HPDE6-E6E7 (cell line): ENCODE measurements at regions not wholly inside any gene's neighbourhood (a gene's known extent, or its start where the extent isn't known, plus 50 kb on each side); places are given as distances from the start of the nearest gene placed in this dataset.

ENCODE experiments used
- DNase-seq: peaks from one replicate; pipeline ENCODE4 v3.0.0; 2011; ENCODE audit warnings: missing footprints; ENCODE audit errors: extremely low spot score

GRCh38 chr14:97266653-97267052 is 469.5 kb downstream of the VRK1 start:
- DNase-seq: no peak

DNA sequence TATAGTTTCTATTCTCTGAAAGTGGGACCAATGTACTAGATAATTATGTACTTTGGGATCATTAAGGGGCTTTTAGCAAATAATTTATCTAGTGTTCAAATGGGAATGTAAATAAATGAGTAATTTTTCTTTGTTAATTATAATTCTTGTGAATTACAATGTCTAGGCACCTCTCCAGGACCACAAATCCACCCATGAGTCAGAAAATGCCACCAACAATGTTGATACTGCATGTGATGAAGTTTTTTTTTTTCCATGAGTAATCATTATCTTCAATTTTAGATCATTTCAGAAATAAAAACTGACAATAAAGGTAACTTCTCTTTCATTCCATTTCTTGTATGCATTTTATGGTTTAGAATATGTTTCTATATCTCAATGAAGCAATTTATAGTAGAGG is 470.3 kb downstream of the VRK1 start:
- no peak for DNase-seq

DNA sequence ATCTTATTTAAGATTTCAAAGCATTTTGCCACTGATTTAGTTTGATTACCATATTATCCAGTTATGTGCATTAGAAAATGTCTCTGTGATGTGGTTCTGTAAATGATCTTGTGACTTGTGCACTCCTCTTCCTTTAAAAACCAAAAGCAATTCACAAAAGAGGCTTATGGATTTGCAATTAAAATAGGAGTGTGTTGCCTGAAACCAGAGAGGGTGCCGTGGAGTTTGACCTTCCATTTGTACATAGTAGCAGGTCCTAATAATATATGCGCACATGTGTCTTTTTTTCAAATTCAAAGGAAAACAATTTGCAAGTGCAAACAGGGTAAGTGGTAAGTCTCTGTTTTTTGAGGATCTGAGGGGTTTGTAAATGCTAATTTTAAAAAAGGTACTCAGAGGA is 470.9 kb downstream of the VRK1 start:
- DNase-seq: no peak

DNA sequence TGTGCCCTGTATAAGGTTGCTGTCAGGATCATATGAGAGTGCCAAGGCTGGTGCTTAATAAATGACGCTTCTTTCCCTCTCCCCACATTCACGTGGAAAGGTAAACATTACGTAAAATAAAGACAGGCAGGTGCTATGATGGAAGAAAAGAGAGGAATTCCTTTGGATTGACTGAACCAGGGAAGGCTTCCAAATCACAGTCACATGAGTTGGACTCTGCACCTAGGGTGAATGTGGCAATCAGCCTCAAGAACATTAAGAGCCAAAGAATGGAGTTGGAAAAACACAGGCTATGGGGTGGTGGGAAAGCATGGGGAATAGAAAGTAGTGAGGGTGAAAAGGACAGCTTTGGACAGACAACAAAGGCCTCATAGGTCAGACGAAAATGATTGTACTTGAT is 473.1 kb downstream of the VRK1 start:
- DNase-seq: no peak

DNA sequence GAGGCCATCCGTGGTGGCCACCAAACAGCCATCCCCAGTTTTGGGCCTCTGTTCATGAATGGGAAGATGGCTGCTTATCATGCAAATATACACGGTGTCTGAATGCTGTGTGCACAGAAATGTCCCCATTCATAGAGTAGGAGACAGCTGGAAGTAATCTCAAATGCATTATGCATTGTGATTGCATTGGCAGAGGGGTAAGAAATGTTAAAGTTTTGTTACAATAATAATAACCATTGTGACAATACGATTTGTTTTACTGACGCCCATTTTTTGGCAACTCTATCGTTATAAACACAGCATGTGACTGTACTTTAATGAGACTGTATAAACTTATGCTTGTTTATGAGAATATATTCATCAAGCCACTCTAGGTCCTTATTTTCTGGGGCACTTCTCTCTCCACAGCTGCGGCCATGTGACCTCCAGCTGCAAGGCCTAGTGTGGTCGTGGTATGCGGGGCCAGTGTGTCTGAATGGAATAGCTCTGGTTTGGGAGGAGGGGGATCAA is 474.3 kb downstream of the VRK1 start:
- DNase-seq: no peak

DNA sequence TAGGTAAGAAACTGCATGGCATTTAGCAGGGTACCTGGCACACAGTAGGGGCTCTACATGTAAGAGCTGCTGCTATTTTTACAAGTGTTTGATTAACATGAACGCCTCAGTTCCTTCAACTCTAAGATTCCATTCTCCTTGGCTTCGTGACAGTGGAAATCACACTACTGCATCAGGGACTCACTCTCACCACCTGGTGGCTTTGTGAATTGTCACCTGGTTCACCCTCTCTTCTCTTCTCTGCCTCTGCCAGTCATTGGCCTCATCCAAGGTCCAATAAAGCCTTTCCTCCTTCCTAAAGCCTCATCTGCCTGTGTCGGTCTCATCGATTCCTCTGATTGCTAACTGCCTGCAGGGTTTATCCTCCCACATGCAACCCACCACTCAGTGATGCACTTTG is 476.4 kb downstream of the VRK1 start:
- DNase-seq: no peak

DNA sequence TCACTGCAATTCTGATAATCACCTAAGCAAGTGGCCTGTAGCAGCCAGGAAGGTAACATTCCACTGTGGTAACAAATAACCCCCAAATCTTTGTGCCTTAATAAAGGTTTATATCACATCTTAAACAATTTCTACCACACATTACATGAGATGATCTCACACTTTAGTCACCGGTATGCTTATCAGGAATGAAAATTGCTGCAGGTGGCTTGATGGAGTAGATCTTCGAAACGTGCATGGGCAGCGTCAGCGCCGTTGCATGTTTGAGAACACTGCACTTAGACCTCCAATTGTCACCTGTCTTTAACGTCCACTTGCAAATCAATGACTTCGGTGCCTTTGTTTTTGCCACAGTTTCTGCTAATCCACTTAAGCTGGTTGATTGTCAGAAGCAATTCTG is 477.4 kb downstream of the VRK1 start:
- no peak for DNase-seq

DNA sequence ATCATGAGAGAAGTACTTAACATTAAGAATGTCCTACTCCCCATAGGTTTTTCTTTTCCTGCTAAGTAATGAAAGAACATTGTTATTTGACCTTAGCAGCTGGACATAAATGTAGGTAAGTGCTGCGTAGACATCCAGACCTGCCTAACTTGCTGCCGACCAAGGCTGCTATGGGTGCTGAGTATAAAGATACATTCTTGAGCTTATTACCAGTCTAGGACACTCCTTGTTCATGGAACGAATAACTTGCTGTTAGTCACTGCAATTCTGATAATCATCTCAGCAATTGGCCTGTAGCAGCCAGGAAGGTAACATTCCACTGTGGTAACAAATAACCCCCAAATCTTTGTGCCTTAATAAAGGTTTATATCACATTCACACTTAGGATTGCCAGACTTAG is 478.1 kb downstream of the VRK1 start:
- no peak for DNase-seq

DNA sequence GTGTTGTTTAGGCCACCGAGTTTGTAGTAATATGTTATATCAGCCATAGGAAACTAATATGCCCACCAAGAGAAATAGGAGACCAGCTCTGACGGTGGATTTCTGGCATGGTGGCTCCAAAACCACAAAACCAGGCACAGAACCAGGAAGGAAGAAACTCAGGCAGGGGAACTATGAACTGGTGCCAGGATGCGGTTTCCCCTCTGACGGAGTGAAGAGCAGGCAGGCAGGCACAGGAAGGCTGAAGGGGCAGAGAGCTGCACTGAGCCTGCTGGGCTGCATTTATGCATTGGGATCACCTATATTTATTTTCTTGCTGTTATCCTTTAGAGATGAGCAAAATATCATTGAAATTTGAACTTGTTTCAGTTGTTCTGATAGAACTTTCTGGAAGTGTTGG is 479.4 kb downstream of the VRK1 start:
- no peak for DNase-seq

- DNase-seq: no peak
Measured at GRCh38 chr14:97277711-97278110, 480.5 kb downstream of the VRK1 start.

DNA sequence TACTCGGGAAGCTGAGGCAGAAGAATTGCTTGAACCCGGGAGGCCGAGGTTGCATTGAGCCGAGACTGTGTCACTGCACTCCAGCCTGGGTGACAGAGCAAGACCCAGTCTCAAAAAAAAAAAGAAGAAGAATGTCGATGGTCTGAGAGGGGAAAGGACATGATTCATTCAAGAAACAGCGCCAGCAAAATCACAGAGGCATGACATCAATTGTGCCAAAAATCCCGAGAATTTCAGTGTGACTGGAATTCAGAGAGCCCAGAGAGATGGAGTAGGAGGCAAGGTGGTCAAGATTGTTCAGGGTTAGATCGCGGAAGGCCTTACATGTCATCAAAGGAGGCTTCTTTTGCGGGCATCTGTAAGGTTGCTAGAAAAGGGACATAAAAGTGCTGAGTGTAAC is 483.3 kb downstream of the VRK1 start:
- no peak for DNase-seq

DNA sequence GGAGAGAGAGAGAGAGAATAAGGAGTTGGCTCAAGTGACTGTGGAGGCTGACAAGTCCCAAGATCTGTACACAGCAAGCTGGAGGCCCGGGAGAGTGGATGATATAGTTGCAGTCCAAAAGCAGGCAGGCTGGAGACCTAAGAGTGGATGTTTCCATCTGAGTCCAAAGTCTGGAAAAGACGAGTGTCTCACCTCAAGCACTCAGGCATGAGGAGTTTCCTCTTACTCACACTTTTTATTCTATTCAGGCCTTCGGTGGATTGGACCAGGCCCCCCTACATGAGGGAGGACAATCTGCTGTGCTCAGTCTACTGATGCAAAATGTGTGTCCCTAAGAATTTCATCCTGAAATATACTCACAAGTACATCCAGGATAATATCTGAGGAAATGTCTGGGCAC is 484.6 kb downstream of the VRK1 start:
- no peak for DNase-seq

DNA sequence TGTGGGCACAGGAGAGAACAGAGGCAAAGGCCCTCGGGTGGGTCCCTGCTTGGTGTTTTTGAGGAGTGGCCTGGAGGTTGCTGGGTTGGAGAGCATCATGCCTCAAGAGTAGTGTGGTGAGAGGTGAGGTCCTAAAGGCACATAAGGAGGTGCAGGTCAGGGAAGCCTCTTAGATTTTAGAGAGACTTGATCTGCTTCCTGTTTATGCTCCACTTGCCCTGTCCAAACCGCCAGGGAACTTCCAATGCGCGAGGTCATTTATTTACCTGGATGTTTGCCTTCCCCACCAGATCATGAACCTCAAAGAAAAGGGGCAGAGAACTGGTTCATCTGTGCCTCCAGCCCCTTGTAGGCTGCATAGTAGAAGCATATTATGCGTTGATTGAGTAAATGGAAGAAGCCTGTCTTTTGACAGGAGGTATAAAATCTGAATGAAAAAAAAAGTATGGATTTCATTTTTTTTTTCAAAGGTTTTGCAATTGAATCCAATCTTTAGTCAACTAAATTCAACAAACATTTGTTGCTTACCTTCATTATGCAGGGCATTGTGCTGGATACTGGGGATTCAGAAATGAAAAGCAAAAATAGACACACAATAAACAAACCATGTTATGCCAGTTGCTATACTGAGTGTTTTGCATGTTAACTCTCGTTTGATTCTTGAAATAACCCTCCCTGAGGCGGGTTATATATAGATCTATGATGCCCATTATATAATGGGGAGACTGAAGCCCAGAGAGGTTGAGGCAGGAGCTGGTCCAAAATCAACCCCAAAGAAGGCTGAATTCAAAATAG is 485.2 kb downstream of the VRK1 start:
- DNase-seq: no peak

GRCh38 chr14:97283005-97283403 is 485.8 kb downstream of the VRK1 start:
- no peak for DNase-seq

GRCh38 chr14:97283426-97283825 is 486.2 kb downstream of the VRK1 start:
- DNase-seq: no peak

GRCh38 chr14:97283841-97284240 is 486.7 kb downstream of the VRK1 start:
- no peak for DNase-seq

DNA sequence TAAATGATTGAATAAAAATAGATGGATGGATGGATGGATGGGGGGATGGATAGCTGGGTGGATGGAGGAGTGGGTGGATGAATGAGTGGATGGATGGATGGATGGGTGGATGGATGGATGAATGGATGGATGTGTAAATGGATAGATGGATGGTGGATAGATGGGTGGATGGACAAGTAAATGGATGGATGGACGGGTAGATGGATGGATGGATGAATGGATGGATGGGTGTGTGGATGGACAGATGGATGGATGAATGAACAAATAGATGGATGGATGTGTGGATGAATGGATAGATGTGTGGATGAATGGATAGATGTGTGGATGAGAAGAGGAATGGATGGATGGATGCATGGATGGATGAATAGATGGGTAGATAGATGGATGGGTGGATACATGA is 490.8 kb downstream of the VRK1 start:
- DNase-seq: no peak

- DNase-seq: no peak
Measured at GRCh38 chr14:97290065-97290464, 492.9 kb downstream of the VRK1 start.

- DNase-seq: no peak
Measured at GRCh38 chr14:97290977-97291376, 493.8 kb downstream of the VRK1 start.

DNA sequence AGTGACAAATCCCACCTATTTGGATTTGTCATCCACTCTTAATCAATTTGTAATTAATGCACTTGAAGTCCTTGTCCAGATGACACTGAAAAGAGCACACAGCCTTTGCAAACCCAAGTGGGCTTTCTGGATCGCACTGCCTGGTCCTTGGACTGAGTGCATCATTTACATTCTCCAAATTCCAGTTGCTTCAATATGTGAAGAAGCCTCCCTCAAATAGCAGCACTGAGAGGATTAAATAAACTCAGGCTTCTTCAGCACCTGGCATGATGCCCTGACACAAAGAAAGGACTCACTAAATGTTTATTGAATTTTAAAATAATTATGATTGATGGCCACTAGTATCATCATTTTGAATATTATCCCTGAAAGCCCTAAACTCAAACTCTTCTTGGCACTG is 496.5 kb downstream of the VRK1 start:
- no peak for DNase-seq

GRCh38 chr14:97295108-97295710 is 498.0 kb downstream of the VRK1 start:
- DNase-seq: no peak

GRCh38 chr14:97296176-97296575 is 499.0 kb downstream of the VRK1 start:
- DNase-seq: no peak

GRCh38 chr14:97297100-97297499 is 499.9 kb downstream of the VRK1 start:
- DNase-seq: no peak

- DNase-seq: no peak
Measured at GRCh38 chr14:97298331-97298730, 501.1 kb downstream of the VRK1 start.
